Gastroesophageal sphincter (tissue), 2 donors: ENCODE measurements at regions not wholly inside any gene's neighbourhood (a gene's known extent, or its start where the extent isn't known, plus 50 kb on each side); places are given as distances from the start of the nearest gene placed in this dataset.

Experiments used
- POLR2A ChIP-seq, 2 donors: fragments of 450-650 bp; IDR thresholded peaks; one replicate each; pipeline ENCODE4 v1.6.1; 2017; ENCODE audit warnings: antibody characterized with exemption in 2 of 2, mild to moderate bottlenecking in 2 of 2, moderate library complexity in 1 of 2
- POLR2AphosphoS5 ChIP-seq: sonication (generic); formaldehyde crosslinking; IDR thresholded peaks from one replicate; pipeline ENCODE4 v1.6.1; 2017; ENCODE audit warnings: antibody characterized with exemption

GRCh38 chr2:71849607-71850305, 297.9 kb downstream of the CYP26B1 start:
- TF ChIP-seq POLR2AphosphoS5 (no peak), POLR2A (IDR thresholded peaks at IDR 0.05) (no peak)
